ENCODE measurements at regions not wholly inside any gene's neighbourhood (a gene's known extent, or its start where the extent isn't known, plus 50 kb on each side); places are given as distances from the start of the nearest gene placed in this dataset.

DNA sequence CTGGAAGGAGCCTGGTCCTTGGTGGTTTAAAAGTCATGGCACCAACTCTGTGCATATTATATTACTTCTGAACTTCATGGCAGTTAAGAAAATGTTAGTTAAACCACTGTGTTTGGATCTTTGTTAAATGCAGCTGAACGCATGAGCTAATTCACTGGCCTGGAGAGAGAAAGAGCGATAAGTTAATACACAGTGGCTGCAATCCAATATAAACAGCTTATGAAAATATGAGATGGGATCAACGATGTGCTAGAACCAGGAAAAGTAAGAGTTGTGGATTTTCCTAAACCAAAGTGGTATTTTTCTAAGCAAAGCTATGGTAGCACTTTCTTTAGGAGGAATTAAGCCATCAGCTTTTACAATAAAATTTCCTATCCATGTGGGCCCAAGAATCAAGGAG lies 326.7 kb downstream of the MTX2 start:
- TF ChIP-seq, protein P1, sequence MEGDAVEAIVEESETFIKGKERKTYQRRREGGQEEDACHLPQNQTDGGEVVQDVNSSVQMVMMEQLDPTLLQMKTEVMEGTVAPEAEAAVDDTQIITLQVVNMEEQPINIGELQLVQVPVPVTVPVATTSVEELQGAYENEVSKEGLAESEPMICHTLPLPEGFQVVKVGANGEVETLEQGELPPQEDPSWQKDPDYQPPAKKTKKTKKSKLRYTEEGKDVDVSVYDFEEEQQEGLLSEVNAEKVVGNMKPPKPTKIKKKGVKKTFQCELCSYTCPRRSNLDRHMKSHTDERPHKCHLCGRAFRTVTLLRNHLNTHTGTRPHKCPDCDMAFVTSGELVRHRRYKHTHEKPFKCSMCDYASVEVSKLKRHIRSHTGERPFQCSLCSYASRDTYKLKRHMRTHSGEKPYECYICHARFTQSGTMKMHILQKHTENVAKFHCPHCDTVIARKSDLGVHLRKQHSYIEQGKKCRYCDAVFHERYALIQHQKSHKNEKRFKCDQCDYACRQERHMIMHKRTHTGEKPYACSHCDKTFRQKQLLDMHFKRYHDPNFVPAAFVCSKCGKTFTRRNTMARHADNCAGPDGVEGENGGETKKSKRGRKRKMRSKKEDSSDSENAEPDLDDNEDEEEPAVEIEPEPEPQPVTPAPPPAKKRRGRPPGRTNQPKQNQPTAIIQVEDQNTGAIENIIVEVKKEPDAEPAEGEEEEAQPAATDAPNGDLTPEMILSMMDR (IDR thresholded peaks at IDR 0.05; ENCODE audit: poor library complexity), result no peak
- TF ChIP-seq EZH2 (IDR thresholded peaks at IDR 0.05; ENCODE audit: borderline replicate concordance) (no peak), EZH2phosphoT487 (IDR thresholded peaks at IDR 0.05; ENCODE audit: low read depth, severe bottlenecking, unreplicated experiment) (no peak)
- H3K36me3 ChIP-seq (replicated peaks; ENCODE audit: insufficient read depth, low read depth), result no peaks in the 10 kb centered on the region
- H4K20me1 ChIP-seq (ENCODE audit: insufficient read depth, poor library complexity, severe bottlenecking), result no peaks in the 10 kb centered on the region
- H3K4me1 ChIP-seq (ENCODE audit: insufficient read depth), result no peaks in the 10 kb centered on the region
- H3K9me3 ChIP-seq (ENCODE audit: low read depth), result no peaks in the 10 kb centered on the region
- H2AFZ ChIP-seq, result no peak overlapping the region
- H3K4me2 ChIP-seq, result no peak overlapping the region
- no peak overlapping the region for H3K4me3 ChIP-seq
- no peak overlapping the region for H3K27ac ChIP-seq
- no peaks in the 10 kb centered on the region for H3K9me2 ChIP-seq (replicated peaks; ENCODE audit: insufficient read depth)
- WGBS (ENCODE audit: low lambda C conversion rate, missing lambda C conversion rate), result 72% methylated on average over 3 of the region's 3 CpGs
- no peak for DNase-seq (ENCODE audit: low spot score)
- no peaks in the 10 kb centered on the region for H3K27me3 ChIP-seq
- no peaks in the 10 kb centered on the region for H3K79me2 ChIP-seq

DNA sequence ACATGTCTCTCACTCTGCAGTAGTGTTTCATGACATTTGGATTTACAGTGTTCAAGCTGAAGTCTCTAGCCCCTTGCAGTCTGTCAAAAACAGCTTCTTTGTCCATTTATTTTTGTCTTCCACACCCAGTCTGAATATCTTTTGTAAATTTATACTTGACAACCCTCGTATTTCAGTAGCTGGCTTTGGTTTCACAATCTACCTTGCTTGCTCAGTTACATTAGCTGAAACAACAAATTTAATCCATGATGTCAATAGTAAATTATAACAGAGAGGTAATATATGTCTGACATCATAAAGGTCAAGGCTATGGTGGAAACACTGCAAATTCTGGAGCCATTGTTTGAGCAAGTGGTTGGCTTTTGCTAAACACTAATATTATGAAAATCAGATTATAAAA lies 328.7 kb downstream of the MTX2 start:
- Histone ChIP-seq H2AFZ (no peak overlapping the region), H3K9me3 (ENCODE audit: low read depth) (no peaks in the 10 kb centered on the region), H3K9me2 (replicated peaks; ENCODE audit: insufficient read depth) (no peaks in the 10 kb centered on the region), H4K20me1 (ENCODE audit: insufficient read depth, poor library complexity, severe bottlenecking) (no peaks in the 10 kb centered on the region), H3K4me1 (ENCODE audit: insufficient read depth) (no peaks in the 10 kb centered on the region), H3K4me2 (no peak overlapping the region), H3K36me3 (replicated peaks; ENCODE audit: insufficient read depth, low read depth) (no peaks in the 10 kb centered on the region), H3K27ac (no peak overlapping the region), H3K4me3 (no peak overlapping the region), H3K27me3 (no peaks in the 10 kb centered on the region), H3K79me2 (no peaks in the 10 kb centered on the region)
- TF ChIP-seq, protein P1 (IDR thresholded peaks at IDR 0.05; ENCODE audit: poor library complexity), result no peak
- no peak for TF ChIP-seq EZH2phosphoT487 (IDR thresholded peaks at IDR 0.05; ENCODE audit: low read depth, severe bottlenecking, unreplicated experiment)
- 42% methylated on average over 1 of the region's 1 CpG for WGBS (ENCODE audit: low lambda C conversion rate, missing lambda C conversion rate)
- no peak for DNase-seq (ENCODE audit: low spot score)

- H3K9me3 ChIP-seq (ENCODE audit: low read depth), result no peaks in the 10 kb centered on the region
- WGBS (ENCODE audit: low lambda C conversion rate, missing lambda C conversion rate), result 85% methylated on average over 2 of the region's 2 CpGs
- no peak overlapping the region for H2AFZ ChIP-seq
- no peak overlapping the region for H3K4me2 ChIP-seq
- no peaks in the 10 kb centered on the region for H3K36me3 ChIP-seq (replicated peaks; ENCODE audit: insufficient read depth, low read depth)
- TF ChIP-seq, protein P1 (IDR thresholded peaks at IDR 0.05; ENCODE audit: poor library complexity), result no peak
- no peak for TF ChIP-seq EZH2phosphoT487 (IDR thresholded peaks at IDR 0.05; ENCODE audit: low read depth, severe bottlenecking, unreplicated experiment)
- TF ChIP-seq EZH2 (IDR thresholded peaks at IDR 0.05; ENCODE audit: borderline replicate concordance), result no peak
- H3K27me3 ChIP-seq, result no peaks in the 10 kb centered on the region
- DNase-seq (ENCODE audit: low spot score), result no peak
- H3K9me2 ChIP-seq (replicated peaks; ENCODE audit: insufficient read depth), result no peaks in the 10 kb centered on the region
- H3K79me2 ChIP-seq, result no peaks in the 10 kb centered on the region
- H3K4me1 ChIP-seq (ENCODE audit: insufficient read depth), result no peaks in the 10 kb centered on the region
- H3K4me3 ChIP-seq, result no peak overlapping the region
- no peak overlapping the region for H3K27ac ChIP-seq
- no peaks in the 10 kb centered on the region for H4K20me1 ChIP-seq (ENCODE audit: insufficient read depth, poor library complexity, severe bottlenecking)
These were observed 329.1 kb downstream of the MTX2 start for GRCh38 chr2:176598351-176598750.
